Left lung (tissue), 4 donors: ENCODE measurements at regions not wholly inside any gene's neighbourhood (a gene's known extent, or its start where the extent isn't known, plus 50 kb on each side); places are given as distances from the start of the nearest gene placed in this dataset.

Experiments
- ATAC-seq: fragments of 200-7000 bp; cut with Tn5 transposase; one replicate; pipeline ENCODE4 v1.9.1; 2020; ENCODE audit warnings: moderate library complexity
- DNase-seq, 4 donors: peaks; one replicate each; pipeline ENCODE4 v3.0.0-alpha.2; 2013 to 2020
- H3K27ac ChIP-seq, 2 donors: fragments of 200-600 bp; sonication (generic) in 1 of 2; one replicate each; pipeline versions ENCODE4 v1.5.0 to v1.8.0; 2020 to 2021
- H3K27me3 ChIP-seq, 2 donors: fragments of 200-600 bp; sonication (generic) in 1 of 2; one replicate each; pipeline versions ENCODE4 v1.5.0 to v1.8.0; 2020 to 2021
- H3K36me3 ChIP-seq, 2 donors: fragments of 200-600 bp; sonication (generic) in 1 of 2; one replicate each; pipeline versions ENCODE4 v1.5.0 to v1.8.0; 2020 to 2021
- H3K4me1 ChIP-seq, 2 donors: fragments of 200-600 bp; one replicate each; pipeline ENCODE4 v1.8.0; 2021
- H3K4me3 ChIP-seq, 2 donors: fragments of 200-600 bp; sonication (generic) in 1 of 2; one replicate each; pipeline versions ENCODE4 v1.5.0 to v1.8.0; 2020 to 2021; ENCODE audit warnings: mild to moderate bottlenecking in 1 of 2
- H3K9me3 ChIP-seq, 2 donors: fragments of 200-600 bp; sonication (generic) in 1 of 2; one replicate each; pipeline versions ENCODE4 v1.5.0 to v1.8.0; 2020 to 2021
- intact Hi-C, 2 donors: fragments of 100-400 bp; cut with DNase I; formaldehyde crosslinking; loops; one replicate each; pipeline versions ENCODE4 v1.11.2 to v1.14.2; 2022
- TF ChIP-seq, protein P1 (sequence below), 2 donors: fragments of 200-600 bp; sonication (generic) in 1 of 2; IDR thresholded peaks; one replicate each; pipeline versions ENCODE4 v1.5.0 to v1.8.0; 2021; ENCODE audit warnings: antibody characterized with exemption in 2 of 2
- donor health status: DM: no; HTN: yes; CAD: no.
- donor health status: DM: no; HTN: no; CAD: no.

DNA sequence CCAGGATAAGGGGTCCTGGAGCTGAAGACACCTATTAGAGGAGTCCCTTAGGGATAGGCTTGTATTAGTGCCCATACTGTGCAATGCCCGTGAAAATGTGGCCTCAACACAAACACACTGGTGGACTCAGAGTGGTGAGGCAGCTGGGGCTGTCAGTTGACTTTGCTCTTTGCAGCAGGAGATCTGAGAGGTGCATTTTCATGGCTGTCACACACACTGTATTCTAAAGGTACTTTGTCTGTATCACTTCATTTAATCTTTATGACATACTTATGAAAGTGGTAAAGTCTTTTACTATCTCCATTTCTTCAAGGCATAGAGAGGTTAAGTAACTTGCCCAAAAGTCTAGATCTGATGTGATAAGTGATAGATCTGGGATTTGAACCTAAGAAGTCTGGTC is 55.1 kb upstream of the GCFC2 start:
- Histone ChIP-seq H3K4me1 (no peaks in the 10 kb centered on the region), H3K36me3 (no peaks in the 10 kb centered on the region), H3K9me3 (no peaks in the 10 kb centered on the region), H3K27ac (no peak overlapping the region), H3K27me3 (no peaks in the 10 kb centered on the region), H3K4me3 (no peak overlapping the region)
- intact Hi-C loops: no loop called here
- TF ChIP-seq, protein P1, sequence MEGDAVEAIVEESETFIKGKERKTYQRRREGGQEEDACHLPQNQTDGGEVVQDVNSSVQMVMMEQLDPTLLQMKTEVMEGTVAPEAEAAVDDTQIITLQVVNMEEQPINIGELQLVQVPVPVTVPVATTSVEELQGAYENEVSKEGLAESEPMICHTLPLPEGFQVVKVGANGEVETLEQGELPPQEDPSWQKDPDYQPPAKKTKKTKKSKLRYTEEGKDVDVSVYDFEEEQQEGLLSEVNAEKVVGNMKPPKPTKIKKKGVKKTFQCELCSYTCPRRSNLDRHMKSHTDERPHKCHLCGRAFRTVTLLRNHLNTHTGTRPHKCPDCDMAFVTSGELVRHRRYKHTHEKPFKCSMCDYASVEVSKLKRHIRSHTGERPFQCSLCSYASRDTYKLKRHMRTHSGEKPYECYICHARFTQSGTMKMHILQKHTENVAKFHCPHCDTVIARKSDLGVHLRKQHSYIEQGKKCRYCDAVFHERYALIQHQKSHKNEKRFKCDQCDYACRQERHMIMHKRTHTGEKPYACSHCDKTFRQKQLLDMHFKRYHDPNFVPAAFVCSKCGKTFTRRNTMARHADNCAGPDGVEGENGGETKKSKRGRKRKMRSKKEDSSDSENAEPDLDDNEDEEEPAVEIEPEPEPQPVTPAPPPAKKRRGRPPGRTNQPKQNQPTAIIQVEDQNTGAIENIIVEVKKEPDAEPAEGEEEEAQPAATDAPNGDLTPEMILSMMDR (IDR thresholded peaks at IDR 0.05): no peak
- no peak for ATAC-seq
- DNase-seq: no peak

- no peaks in the 10 kb centered on the region for H3K4me1 ChIP-seq
- H3K36me3 ChIP-seq: no peaks in the 10 kb centered on the region
- no peak overlapping the region for H3K27ac ChIP-seq
- no peaks in the 10 kb centered on the region for H3K27me3 ChIP-seq
- no peaks in the 10 kb centered on the region for H3K9me3 ChIP-seq
- ATAC-seq (no peak), DNase-seq (no peak)
- TF ChIP-seq, protein P1 (IDR thresholded peaks at IDR 0.05): no peak
- intact Hi-C loops: no loop called here
- no peak overlapping the region for H3K4me3 ChIP-seq
These were observed 53.9 kb upstream of the GCFC2 start for GRCh38 chr2:75764611-75765010.
